ENCODE measurements at regions not wholly inside any gene's neighbourhood (a gene's known extent, or its start where the extent isn't known, plus 50 kb on each side); places are given as distances from the start of the nearest gene placed in this dataset.

- Histone ChIP-seq H3K9ac (peak overlapping the region; percentile 87), H3K4me2 (ENCODE audit: low read length) (peak overlapping the region; percentile 5), H3K79me2 (no peaks in the 10 kb centered on the region), H2AFZ (peak overlapping the region; percentile 61), H3K27ac (peak overlapping the region; percentile 98), H3K9me3 (ENCODE audit: control insufficient read depth, low read length) (no peaks in the 10 kb centered on the region), H3K36me3 (ENCODE audit: control insufficient read depth, insufficient read depth, low read length) (no peaks in the 10 kb centered on the region), H3K4me1 (peaks cover 64% of the 10 kb centered on the region), H3K4me3 (ENCODE audit: low read depth, low read length) (no peak overlapping the region), H3K27me3 (ENCODE audit: control insufficient read depth, insufficient read depth, low read length) (no peaks in the 10 kb centered on the region)
- no peak for TF ChIP-seq CTCF (IDR thresholded peaks at IDR 0.05)
Measured at GRCh38 chr3:194270627-194271459, 80.3 kb downstream of the CPN2 start.

GRCh38 chr3:194271460-194272035 is 79.6 kb downstream of the CPN2 start:
- Histone ChIP-seq H3K9me3 (ENCODE audit: control insufficient read depth, low read length) (no peaks in the 10 kb centered on the region), H3K4me3 (ENCODE audit: low read depth, low read length) (no peak overlapping the region), H3K27me3 (ENCODE audit: control insufficient read depth, insufficient read depth, low read length) (no peaks in the 10 kb centered on the region), H3K27ac (peak overlapping the region; percentile 98), H3K79me2 (no peaks in the 10 kb centered on the region), H3K9ac (no peak overlapping the region), H3K36me3 (ENCODE audit: control insufficient read depth, insufficient read depth, low read length) (no peaks in the 10 kb centered on the region), H3K4me2 (ENCODE audit: low read length) (no peak overlapping the region), H2AFZ (peak overlapping the region; percentile 61), H3K4me1 (peaks cover 65% of the 10 kb centered on the region)
- TF ChIP-seq CTCF (IDR thresholded peaks at IDR 0.05): no peak

- H3K9ac ChIP-seq: no peak overlapping the region
- no peaks in the 10 kb centered on the region for H3K79me2 ChIP-seq
- no peak overlapping the region for H3K4me3 ChIP-seq (ENCODE audit: low read depth, low read length)
- H3K4me2 ChIP-seq (ENCODE audit: low read length): no peak overlapping the region
- H3K27me3 ChIP-seq (ENCODE audit: control insufficient read depth, insufficient read depth, low read length): no peaks in the 10 kb centered on the region
- H3K36me3 ChIP-seq (ENCODE audit: control insufficient read depth, insufficient read depth, low read length): no peaks in the 10 kb centered on the region
- no peak for TF ChIP-seq CTCF (IDR thresholded peaks at IDR 0.05)
- H3K9me3 ChIP-seq (ENCODE audit: control insufficient read depth, low read length): no peaks in the 10 kb centered on the region
- H3K27ac ChIP-seq: peak overlapping the region; percentile 98
- peaks cover 66% of the 10 kb centered on the region for H3K4me1 ChIP-seq
- no peak overlapping the region for H2AFZ ChIP-seq
Measured at GRCh38 chr3:194272221-194272620, 78.9 kb downstream of the CPN2 start.

- H3K4me1 ChIP-seq: peaks cover 69% of the 10 kb centered on the region
Measured at GRCh38 chr3:194272861-194273742, 78.0 kb downstream of the CPN2 start.

More at GRCh38 chr3:194272861-194273742, 78.0 kb downstream of the CPN2 start:
- H3K9ac ChIP-seq: no peak overlapping the region
- H3K27me3 ChIP-seq (ENCODE audit: control insufficient read depth, insufficient read depth, low read length): no peaks in the 10 kb centered on the region
- H3K27ac ChIP-seq: peak overlapping the region; percentile 98
- no peak overlapping the region for H2AFZ ChIP-seq
- H3K4me3 ChIP-seq (ENCODE audit: low read depth, low read length): no peak overlapping the region
- no peaks in the 10 kb centered on the region for H3K9me3 ChIP-seq (ENCODE audit: control insufficient read depth, low read length)
- H3K79me2 ChIP-seq: no peaks in the 10 kb centered on the region
- no peak for TF ChIP-seq CTCF (IDR thresholded peaks at IDR 0.05)
- H3K4me2 ChIP-seq (ENCODE audit: low read length): no peak overlapping the region
- H3K36me3 ChIP-seq (ENCODE audit: control insufficient read depth, insufficient read depth, low read length): no peaks in the 10 kb centered on the region

All from parathyroid adenoma (tissue), 2 donors.